ENCODE measurements at regions not wholly inside any gene's neighbourhood (a gene's known extent, or its start where the extent isn't known, plus 50 kb on each side); places are given as distances from the start of the nearest gene placed in this dataset.
"Not testable (repeated sequence)": the region's sequence is repeated elsewhere in the genome, so short reads cannot be mapped to it uniquely, and the experiment has no call there.

DNA sequence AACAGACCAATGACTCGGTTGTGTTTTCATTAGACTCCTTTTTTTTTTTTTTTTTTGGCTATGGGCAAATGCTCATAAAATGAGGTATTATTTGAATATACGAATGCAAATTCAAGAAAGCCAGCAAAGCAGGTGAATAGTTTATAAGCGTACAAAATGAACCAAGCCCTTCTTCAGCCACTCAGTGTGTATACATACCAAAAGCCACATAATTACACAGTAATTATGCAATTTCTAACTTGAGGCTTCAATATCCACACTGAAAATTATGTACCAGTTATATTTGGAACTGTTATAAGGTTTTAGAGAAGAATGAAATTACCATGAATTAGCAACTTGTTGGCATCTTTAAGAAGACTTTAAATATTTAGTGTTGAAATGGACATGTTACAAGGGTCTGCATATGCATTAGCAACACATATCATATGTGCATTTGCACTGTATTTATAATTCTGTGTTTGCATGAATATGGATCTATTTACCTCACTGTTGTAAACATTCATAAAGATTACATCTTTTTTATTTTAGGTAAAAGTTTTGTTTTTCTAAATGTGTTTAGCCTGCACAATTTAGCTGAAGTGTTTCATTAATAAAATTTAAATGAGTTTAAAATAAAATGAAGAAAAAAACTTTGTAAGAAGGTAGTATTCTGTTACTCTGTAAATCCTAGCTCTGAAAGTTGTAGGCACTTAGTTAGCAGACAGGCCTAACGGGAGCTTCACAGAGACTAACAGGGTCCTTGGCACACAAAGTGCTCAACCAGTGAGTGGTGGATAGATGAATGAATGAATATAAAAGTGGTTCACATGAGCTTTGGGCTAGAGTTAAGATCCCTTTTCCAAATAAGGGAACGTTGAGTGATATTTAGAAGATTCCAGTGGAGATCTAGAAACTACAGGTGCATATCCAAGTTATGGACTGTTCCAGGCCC lies 241.0 kb upstream of the NFIA start:
- DNase-seq (ENCODE audit: low read depth in 1 of 2, low spot score in 1 of 2) = no peak
- Histone ChIP-seq H3K27me3 (ENCODE audit: insufficient read depth, poor library complexity, severe bottlenecking) (no peaks in the 10 kb centered on the region), H3K27ac (replicated peaks) (no peak overlapping the region), H3K4me3 (replicated peaks; ENCODE audit: insufficient read depth, low read length) (no peak overlapping the region)
- TF ChIP-seq, protein P1, sequence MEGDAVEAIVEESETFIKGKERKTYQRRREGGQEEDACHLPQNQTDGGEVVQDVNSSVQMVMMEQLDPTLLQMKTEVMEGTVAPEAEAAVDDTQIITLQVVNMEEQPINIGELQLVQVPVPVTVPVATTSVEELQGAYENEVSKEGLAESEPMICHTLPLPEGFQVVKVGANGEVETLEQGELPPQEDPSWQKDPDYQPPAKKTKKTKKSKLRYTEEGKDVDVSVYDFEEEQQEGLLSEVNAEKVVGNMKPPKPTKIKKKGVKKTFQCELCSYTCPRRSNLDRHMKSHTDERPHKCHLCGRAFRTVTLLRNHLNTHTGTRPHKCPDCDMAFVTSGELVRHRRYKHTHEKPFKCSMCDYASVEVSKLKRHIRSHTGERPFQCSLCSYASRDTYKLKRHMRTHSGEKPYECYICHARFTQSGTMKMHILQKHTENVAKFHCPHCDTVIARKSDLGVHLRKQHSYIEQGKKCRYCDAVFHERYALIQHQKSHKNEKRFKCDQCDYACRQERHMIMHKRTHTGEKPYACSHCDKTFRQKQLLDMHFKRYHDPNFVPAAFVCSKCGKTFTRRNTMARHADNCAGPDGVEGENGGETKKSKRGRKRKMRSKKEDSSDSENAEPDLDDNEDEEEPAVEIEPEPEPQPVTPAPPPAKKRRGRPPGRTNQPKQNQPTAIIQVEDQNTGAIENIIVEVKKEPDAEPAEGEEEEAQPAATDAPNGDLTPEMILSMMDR (IDR thresholded peaks at IDR 0.05; ENCODE audit: insufficient read depth, low read length) = no peak
- TF ChIP-seq SPI1 (IDR thresholded peaks at IDR 0.05; ENCODE audit: borderline replicate concordance, low read depth) (no peak), POLR2AphosphoS5 (IDR thresholded peaks at IDR 0.05; ENCODE audit: low read depth) (no peak), GABPA (IDR thresholded peaks at IDR 0.05; ENCODE audit: low read depth) (no peak)
- TF ChIP-seq, protein P2, sequence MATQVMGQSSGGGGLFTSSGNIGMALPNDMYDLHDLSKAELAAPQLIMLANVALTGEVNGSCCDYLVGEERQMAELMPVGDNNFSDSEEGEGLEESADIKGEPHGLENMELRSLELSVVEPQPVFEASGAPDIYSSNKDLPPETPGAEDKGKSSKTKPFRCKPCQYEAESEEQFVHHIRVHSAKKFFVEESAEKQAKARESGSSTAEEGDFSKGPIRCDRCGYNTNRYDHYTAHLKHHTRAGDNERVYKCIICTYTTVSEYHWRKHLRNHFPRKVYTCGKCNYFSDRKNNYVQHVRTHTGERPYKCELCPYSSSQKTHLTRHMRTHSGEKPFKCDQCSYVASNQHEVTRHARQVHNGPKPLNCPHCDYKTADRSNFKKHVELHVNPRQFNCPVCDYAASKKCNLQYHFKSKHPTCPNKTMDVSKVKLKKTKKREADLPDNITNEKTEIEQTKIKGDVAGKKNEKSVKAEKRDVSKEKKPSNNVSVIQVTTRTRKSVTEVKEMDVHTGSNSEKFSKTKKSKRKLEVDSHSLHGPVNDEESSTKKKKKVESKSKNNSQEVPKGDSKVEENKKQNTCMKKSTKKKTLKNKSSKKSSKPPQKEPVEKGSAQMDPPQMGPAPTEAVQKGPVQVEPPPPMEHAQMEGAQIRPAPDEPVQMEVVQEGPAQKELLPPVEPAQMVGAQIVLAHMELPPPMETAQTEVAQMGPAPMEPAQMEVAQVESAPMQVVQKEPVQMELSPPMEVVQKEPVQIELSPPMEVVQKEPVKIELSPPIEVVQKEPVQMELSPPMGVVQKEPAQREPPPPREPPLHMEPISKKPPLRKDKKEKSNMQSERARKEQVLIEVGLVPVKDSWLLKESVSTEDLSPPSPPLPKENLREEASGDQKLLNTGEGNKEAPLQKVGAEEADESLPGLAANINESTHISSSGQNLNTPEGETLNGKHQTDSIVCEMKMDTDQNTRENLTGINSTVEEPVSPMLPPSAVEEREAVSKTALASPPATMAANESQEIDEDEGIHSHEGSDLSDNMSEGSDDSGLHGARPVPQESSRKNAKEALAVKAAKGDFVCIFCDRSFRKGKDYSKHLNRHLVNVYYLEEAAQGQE (IDR thresholded peaks at IDR 0.05; ENCODE audit: insufficient replicate concordance, low read depth) = no peak

DNA sequence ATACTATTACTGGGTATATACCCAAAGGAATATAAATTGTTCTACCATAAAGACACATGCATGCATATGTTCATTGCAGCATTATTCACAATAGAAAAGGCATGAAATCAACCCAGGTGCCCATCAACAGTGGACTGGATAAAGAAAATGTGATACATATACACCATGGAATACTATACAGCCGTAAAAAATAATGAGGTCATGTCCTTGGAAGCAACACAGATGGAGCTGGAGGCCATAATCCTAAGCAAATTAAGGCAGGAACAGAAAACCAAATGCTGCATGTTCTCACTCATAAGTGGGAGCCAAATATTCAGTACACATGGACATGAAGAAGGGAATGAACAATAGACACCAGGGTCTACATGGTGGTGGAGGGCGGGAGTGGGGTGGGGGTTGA lies 241.9 kb upstream of the NFIA start:
- H3K27me3 ChIP-seq (ENCODE audit: insufficient read depth, poor library complexity, severe bottlenecking); H3K4me3 ChIP-seq (replicated peaks; ENCODE audit: insufficient read depth, low read length); H3K27ac ChIP-seq (replicated peaks); DNase-seq (ENCODE audit: low read depth in 1 of 2, low spot score in 1 of 2): not testable (repeated sequence)

DNA sequence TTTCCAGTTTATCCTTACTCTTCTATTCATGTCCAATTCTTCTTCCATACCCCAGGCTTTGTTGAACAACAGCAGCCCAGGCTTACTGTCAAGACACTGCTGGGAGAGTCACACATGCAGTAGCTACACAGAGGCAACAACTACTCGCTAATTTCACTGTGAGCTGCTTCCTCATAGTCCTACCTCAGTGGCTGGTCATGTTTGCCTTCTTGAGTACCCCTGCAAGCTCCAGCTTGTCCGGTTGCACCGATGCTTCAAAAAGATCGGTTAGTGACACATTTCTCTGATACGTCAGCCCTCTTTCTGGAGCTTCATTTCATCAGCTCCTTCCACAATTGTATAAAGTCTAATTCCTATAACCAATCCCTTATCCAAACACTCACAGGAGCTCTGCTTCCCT lies 246.7 kb upstream of the NFIA start:
- Histone ChIP-seq H3K4me3 (replicated peaks; ENCODE audit: insufficient read depth, low read length) (no peak overlapping the region), H3K27me3 (ENCODE audit: insufficient read depth, poor library complexity, severe bottlenecking) (peaks cover 3% of the 10 kb centered on the region), H3K27ac (replicated peaks) (no peak overlapping the region)
- TF ChIP-seq GABPA (IDR thresholded peaks at IDR 0.05; ENCODE audit: low read depth) = no peak
- TF ChIP-seq, protein P2 (IDR thresholded peaks at IDR 0.05; ENCODE audit: insufficient replicate concordance, low read depth) = no peak
- DNase-seq (ENCODE audit: low read depth in 1 of 2, low spot score in 1 of 2) = no peak

DNA sequence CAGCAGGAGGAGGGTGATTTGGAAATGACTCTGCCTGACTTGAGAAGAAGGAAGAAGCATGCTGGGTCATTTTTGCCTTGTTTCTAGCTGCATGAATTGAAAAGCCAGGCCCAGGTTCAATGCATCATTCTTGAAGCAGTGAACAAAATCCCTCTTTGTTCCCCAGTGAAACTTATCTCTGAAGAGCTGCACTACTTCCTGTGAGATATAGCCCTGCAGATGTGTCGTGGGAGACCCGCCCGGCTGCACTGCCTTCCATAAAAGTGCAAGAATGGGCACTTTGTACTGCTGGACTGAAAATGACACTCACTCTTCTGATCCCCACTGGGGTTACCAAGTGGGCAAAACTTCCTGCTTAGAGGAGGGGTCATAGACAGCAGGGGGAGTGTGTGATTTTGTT lies 249.2 kb upstream of the NFIA start:
- H3K27ac ChIP-seq (replicated peaks) = no peak overlapping the region
- TF ChIP-seq, protein P2 (IDR thresholded peaks at IDR 0.05; ENCODE audit: insufficient replicate concordance, low read depth) = no peak
- no peak for TF ChIP-seq GABPA (IDR thresholded peaks at IDR 0.05; ENCODE audit: low read depth)
- TF ChIP-seq SPI1 (IDR thresholded peaks at IDR 0.05; ENCODE audit: borderline replicate concordance, low read depth) = no peak
- TF ChIP-seq, protein P1 (IDR thresholded peaks at IDR 0.05; ENCODE audit: insufficient read depth, low read length) = no peak
- DNase-seq (ENCODE audit: low read depth in 1 of 2, low spot score in 1 of 2) = no peak
- H3K27me3 ChIP-seq (ENCODE audit: insufficient read depth, poor library complexity, severe bottlenecking) = peaks cover 3% of the 10 kb centered on the region
- no peak overlapping the region for H3K4me3 ChIP-seq (replicated peaks; ENCODE audit: insufficient read depth, low read length)

All from HL-60 (cell line).